ENCODE measurements at regions not wholly inside any gene's neighbourhood (a gene's known extent, or its start where the extent isn't known, plus 50 kb on each side); places are given as distances from the start of the nearest gene placed in this dataset.

GRCh38 chr4:30783751-30784150, 63.6 kb downstream of the PCDH7 start:
- DNase-seq, result no peak

GRCh38 chr4:30789219-30789671, 69.1 kb downstream of the PCDH7 start:
- peak; percentile 90 for DNase-seq

GRCh38 chr4:30790123-30790522, 70.0 kb downstream of the PCDH7 start:
- peak; percentile 33 for DNase-seq

GRCh38 chr4:30790998-30791397, 70.8 kb downstream of the PCDH7 start:
- DNase-seq, result no peak

GRCh38 chr4:30792601-30793000, 72.4 kb downstream of the PCDH7 start:
- no peak for DNase-seq

GRCh38 chr4:30801876-30802275, 81.7 kb downstream of the PCDH7 start:
- no peak for DNase-seq

GRCh38 chr4:30802622-30803323, 82.6 kb downstream of the PCDH7 start:
- no peak for DNase-seq

- no peak for DNase-seq
These were observed 88.1 kb downstream of the PCDH7 start for GRCh38 chr4:30808276-30808675.

GRCh38 chr4:30811296-30811695, 91.1 kb downstream of the PCDH7 start:
- DNase-seq, result no peak

- DNase-seq, result no peak
These were observed 95.5 kb downstream of the PCDH7 start for GRCh38 chr4:30815685-30816084.

GRCh38 chr4:30817447-30817846, 97.3 kb downstream of the PCDH7 start:
- DNase-seq, result no peak

GRCh38 chr4:30818541-30818940, 98.4 kb downstream of the PCDH7 start:
- DNase-seq, result no peak

- no peak for DNase-seq
These were observed 101.1 kb downstream of the PCDH7 start for GRCh38 chr4:30821275-30821674.

- DNase-seq, result peak; percentile 53
These were observed 101.9 kb downstream of the PCDH7 start for GRCh38 chr4:30821859-30822612.

- no peak for DNase-seq
These were observed 102.9 kb downstream of the PCDH7 start for GRCh38 chr4:30822911-30823551.

- no peak for DNase-seq
These were observed 105.0 kb downstream of the PCDH7 start for GRCh38 chr4:30825008-30825770.

- DNase-seq, result peak; percentile 26
These were observed 108.2 kb downstream of the PCDH7 start for GRCh38 chr4:30828264-30828926.

GRCh38 chr4:30832639-30833038, 112.5 kb downstream of the PCDH7 start:
- no peak for DNase-seq

- no peak for DNase-seq
These were observed 113.0 kb downstream of the PCDH7 start for GRCh38 chr4:30833206-30833605.

GRCh38 chr4:30835044-30835443, 114.9 kb downstream of the PCDH7 start:
- no peak for DNase-seq

- DNase-seq, result no peak
These were observed 116.1 kb downstream of the PCDH7 start for GRCh38 chr4:30836231-30836630.

GRCh38 chr4:30837131-30837539, 117.0 kb downstream of the PCDH7 start:
- DNase-seq, result peak; percentile 6

GRCh38 chr4:30837861-30838260, 117.7 kb downstream of the PCDH7 start:
- no peak for DNase-seq

Measured in DMS53 (cell line).